HEK293 (cell line): ENCODE measurements at regions not wholly inside any gene's neighbourhood (a gene's known extent, or its start where the extent isn't known, plus 50 kb on each side); places are given as distances from the start of the nearest gene placed in this dataset.

Source experiments
- CTCF ChIA-PET: fragments of 350-600 bp; formaldehyde crosslinking; extraction: SDS; loops from one replicate; lab custom pipeline; 2021; ENCODE audit warnings: antibody characterized with exemption; lab: Yijun Ruan, JAX
- POLR2A ChIA-PET: fragments of 300-600 bp; formaldehyde crosslinking; extraction: SDS; loops from one replicate; lab custom pipeline; 2020; ENCODE audit warnings: antibody characterized with exemption, inconsistent platforms; lab: Yijun Ruan, JAX
- H3K27ac ChIP-seq: fragments of 200-500 bp; sonication (Bioruptor generic); 2 replicates; pipeline ENCODE4 v1.5.1; 2014; ENCODE audit warnings: low read depth, low read length, control low read depth, inconsistent platforms; ENCODE audit errors: extremely low read depth
- H3K36me3 ChIP-seq, 2 experiments: fragments of 200-500 bp in 1 of 2; sonication (Bioruptor generic) in 1 of 2; 1 replicate in 1 of 2; 2 replicates in 1 of 2; pipeline ENCODE4 v1.5.1; 2014 to 2017; ENCODE audit warnings: inconsistent platforms in 2 of 2, low read length in 2 of 2; ENCODE audit not compliant: control insufficient read depth in 2 of 2, insufficient read depth in 1 of 2
- H3K4me1 ChIP-seq: fragments of 200-500 bp; sonication (Bioruptor generic); 2 replicates; pipeline ENCODE4 v1.5.1; 2014; ENCODE audit warnings: mild to moderate bottlenecking, low read length, inconsistent platforms; ENCODE audit not compliant: control insufficient read depth, insufficient read depth
- H3K4me3 ChIP-seq: 2 replicates; pipeline ENCODE4 v1.5.1; 2011; ENCODE audit warnings: low read depth, mild to moderate bottlenecking, control low read depth, low read length, moderate library complexity
- H3K9me3 ChIP-seq: fragments of 200-500 bp; sonication (Bioruptor generic); 2 replicates; pipeline ENCODE4 v1.5.1; 2014; ENCODE audit warnings: low read depth, low read length, inconsistent platforms; ENCODE audit not compliant: control insufficient read depth, insufficient read depth
- KLF1 ChIP-seq: fragments of 450-650 bp; formaldehyde crosslinking; IDR thresholded peaks from 2 replicates; pipeline ENCODE4 v1.5.1; 2016; ENCODE audit warnings: missing biosample characterization, missing genetic modification characterization
- OSR2 ChIP-seq: fragments of 450-650 bp; formaldehyde crosslinking; IDR thresholded peaks from 2 replicates; pipeline ENCODE4 v1.5.1; 2016; ENCODE audit warnings: missing biosample characterization, missing genetic modification characterization
- PATZ1 ChIP-seq: fragments of 450-650 bp; formaldehyde crosslinking; IDR thresholded peaks from 2 replicates; pipeline ENCODE4 v1.5.1; 2016; ENCODE audit warnings: missing biosample characterization, missing genetic modification characterization
- RBAK ChIP-seq: fragments of 450-650 bp; formaldehyde crosslinking; IDR thresholded peaks from 2 replicates; pipeline ENCODE4 v1.5.1; 2016; ENCODE audit warnings: missing biosample characterization, missing genetic modification characterization
- SALL2 ChIP-seq: fragments of 450-650 bp; formaldehyde crosslinking; IDR thresholded peaks from 2 replicates; pipeline ENCODE4 v1.5.0; 2017; ENCODE audit warnings: missing biosample characterization, mild to moderate bottlenecking, missing genetic modification characterization, borderline replicate concordance
- ZFHX2 ChIP-seq: fragments of 450-650 bp; formaldehyde crosslinking; conservative IDR thresholded peaks from 2 replicates; pipeline ENCODE4 v1.5.1; 2016; ENCODE audit warnings: missing biosample characterization, missing genetic modification characterization
- ZNF133 ChIP-seq: fragments of 450-650 bp; formaldehyde crosslinking; IDR thresholded peaks from 2 replicates; pipeline ENCODE4 v1.5.1; 2016; ENCODE audit warnings: missing biosample characterization, missing genetic modification characterization
- ZNF157 ChIP-seq: fragments of 450-650 bp; formaldehyde crosslinking; IDR thresholded peaks from 2 replicates; pipeline ENCODE4 v1.5.1; 2016; ENCODE audit warnings: missing biosample characterization, missing genetic modification characterization
- ZNF394 ChIP-seq: fragments of 450-650 bp; formaldehyde crosslinking; IDR thresholded peaks from 2 replicates; pipeline ENCODE4 v1.5.1; 2016; ENCODE audit warnings: missing biosample characterization, missing genetic modification characterization, mild to moderate bottlenecking, moderate library complexity, borderline replicate concordance
- ZNF513 ChIP-seq: fragments of 450-650 bp; IDR thresholded peaks from 2 replicates; pipeline ENCODE4 v1.5.1; 2018; ENCODE audit warnings: missing biosample characterization, missing genetic modification characterization
- ZNF518A ChIP-seq: fragments of 450-650 bp; formaldehyde crosslinking; conservative IDR thresholded peaks from 2 replicates; pipeline ENCODE4 v1.5.1; 2016; ENCODE audit warnings: low read depth, missing biosample characterization, missing genetic modification characterization
- ZNF544 ChIP-seq: fragments of 450-650 bp; formaldehyde crosslinking; IDR thresholded peaks from 2 replicates; pipeline ENCODE4 v1.5.0; 2017; ENCODE audit warnings: missing biosample characterization, missing genetic modification characterization
- ZNF558 ChIP-seq: fragments of 450-650 bp; formaldehyde crosslinking; IDR thresholded peaks from 2 replicates; pipeline ENCODE4 v1.5.1; 2016; ENCODE audit warnings: missing biosample characterization, missing genetic modification characterization
- ZNF610 ChIP-seq: fragments of 450-650 bp; formaldehyde crosslinking; IDR thresholded peaks from 2 replicates; pipeline ENCODE4 v1.5.1; 2016; ENCODE audit warnings: missing biosample characterization, missing genetic modification characterization, borderline replicate concordance
- ZNF707 ChIP-seq: fragments of 450-650 bp; formaldehyde crosslinking; IDR thresholded peaks from 2 replicates; pipeline ENCODE4 v1.5.1; 2016; ENCODE audit warnings: missing biosample characterization, missing genetic modification characterization
- ZNF777 ChIP-seq: fragments of 450-650 bp; formaldehyde crosslinking; IDR thresholded peaks from 2 replicates; pipeline ENCODE4 v1.5.1; 2017; ENCODE audit warnings: missing biosample characterization, missing genetic modification characterization, borderline replicate concordance
- ZNF830 ChIP-seq: fragments of 450-650 bp; IDR thresholded peaks from 2 replicates; pipeline ENCODE4 v1.5.0; 2018; ENCODE audit warnings: missing biosample characterization, missing genetic modification characterization, low read depth, mild to moderate bottlenecking, moderate library complexity
- ZSCAN16 ChIP-seq: fragments of 450-650 bp; formaldehyde crosslinking; IDR thresholded peaks from 2 replicates; pipeline ENCODE4 v1.5.1; 2016; ENCODE audit warnings: missing biosample characterization, missing genetic modification characterization
- TF ChIP-seq, protein P1 (sequence below): fragments of 450-650 bp; formaldehyde crosslinking; IDR thresholded peaks from 2 replicates; pipeline ENCODE4 v1.5.1; 2017; ENCODE audit warnings: missing biosample characterization, missing genetic modification characterization

- H3K36me3 ChIP-seq = no peaks in the 10 kb centered on the region
- POLR2A ChIA-PET = no interaction called here
These were observed 152.1 kb upstream of the KYNU start for GRCh38 chr2:142725386-142725785.

More at GRCh38 chr2:142725386-142725785, 152.1 kb upstream of the KYNU start:
- CTCF ChIA-PET = interaction anchor here (0.6 to 0.7 kb wide), 2 partner anchors 86 to 105 kb away, joined by 3 to 4 read pairs; no protein-coding TSS in a partner anchor
- no peaks in the 10 kb centered on the region for H3K9me3 ChIP-seq
- H3K4me3 ChIP-seq = no peak overlapping the region
- H3K4me1 ChIP-seq = no peaks in the 10 kb centered on the region
- no peak for TF ChIP-seq ZNF610 (tag by site-specific recombination)
- TF ChIP-seq ZNF518A (tag by site-specific recombination) = no peak
- no peak for TF ChIP-seq ZNF157
- no peak for TF ChIP-seq RBAK (tag by site-specific recombination)
- TF ChIP-seq ZNF777 = no peak
- no peak for TF ChIP-seq ZNF558 (tag by site-specific recombination)
- TF ChIP-seq, protein P1, sequence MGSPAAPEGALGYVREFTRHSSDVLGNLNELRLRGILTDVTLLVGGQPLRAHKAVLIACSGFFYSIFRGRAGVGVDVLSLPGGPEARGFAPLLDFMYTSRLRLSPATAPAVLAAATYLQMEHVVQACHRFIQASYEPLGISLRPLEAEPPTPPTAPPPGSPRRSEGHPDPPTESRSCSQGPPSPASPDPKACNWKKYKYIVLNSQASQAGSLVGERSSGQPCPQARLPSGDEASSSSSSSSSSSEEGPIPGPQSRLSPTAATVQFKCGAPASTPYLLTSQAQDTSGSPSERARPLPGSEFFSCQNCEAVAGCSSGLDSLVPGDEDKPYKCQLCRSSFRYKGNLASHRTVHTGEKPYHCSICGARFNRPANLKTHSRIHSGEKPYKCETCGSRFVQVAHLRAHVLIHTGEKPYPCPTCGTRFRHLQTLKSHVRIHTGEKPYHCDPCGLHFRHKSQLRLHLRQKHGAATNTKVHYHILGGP = no peak
- no peak for TF ChIP-seq ZNF830
- TF ChIP-seq PATZ1 (tag by site-specific recombination) = no peak
- TF ChIP-seq SALL2 (tag by site-specific recombination) = no peak
- no peak for TF ChIP-seq ZNF513
- no peak for TF ChIP-seq ZNF133 (tag by site-specific recombination)
- TF ChIP-seq KLF1 = no peak
- TF ChIP-seq ZNF707 (tag by site-specific recombination) = no peak
- TF ChIP-seq ZSCAN16 (tag by site-specific recombination) = no peak
- no peak for TF ChIP-seq ZFHX2 (tag by site-specific recombination)
- TF ChIP-seq ZNF394 (tag by site-specific recombination) = no peak
- no peak for TF ChIP-seq ZNF544
- no peak for TF ChIP-seq OSR2 (tag by site-specific recombination)
- no peak overlapping the region for H3K27ac ChIP-seq
